ENCODE measurements at regions not wholly inside any gene's neighbourhood (a gene's known extent, or its start where the extent isn't known, plus 50 kb on each side); places are given as distances from the start of the nearest gene placed in this dataset.

GRCh38 chr3:86229775-86230094 lies 761.2 kb downstream of the VGLL3 start:
- no peaks in the 10 kb centered on the region for H3K9me3 ChIP-seq (replicated peaks)
- intact Hi-C loops (cut with micrococcal nuclease), result no loop called here
- no peaks in the 10 kb centered on the region for H3K36me3 ChIP-seq
- DNase-seq, result no peak
- H3K27ac ChIP-seq (replicated peaks), result no peak overlapping the region
- H3K4me1 ChIP-seq, result no peaks in the 10 kb centered on the region
- TF ChIP-seq, protein P1, sequence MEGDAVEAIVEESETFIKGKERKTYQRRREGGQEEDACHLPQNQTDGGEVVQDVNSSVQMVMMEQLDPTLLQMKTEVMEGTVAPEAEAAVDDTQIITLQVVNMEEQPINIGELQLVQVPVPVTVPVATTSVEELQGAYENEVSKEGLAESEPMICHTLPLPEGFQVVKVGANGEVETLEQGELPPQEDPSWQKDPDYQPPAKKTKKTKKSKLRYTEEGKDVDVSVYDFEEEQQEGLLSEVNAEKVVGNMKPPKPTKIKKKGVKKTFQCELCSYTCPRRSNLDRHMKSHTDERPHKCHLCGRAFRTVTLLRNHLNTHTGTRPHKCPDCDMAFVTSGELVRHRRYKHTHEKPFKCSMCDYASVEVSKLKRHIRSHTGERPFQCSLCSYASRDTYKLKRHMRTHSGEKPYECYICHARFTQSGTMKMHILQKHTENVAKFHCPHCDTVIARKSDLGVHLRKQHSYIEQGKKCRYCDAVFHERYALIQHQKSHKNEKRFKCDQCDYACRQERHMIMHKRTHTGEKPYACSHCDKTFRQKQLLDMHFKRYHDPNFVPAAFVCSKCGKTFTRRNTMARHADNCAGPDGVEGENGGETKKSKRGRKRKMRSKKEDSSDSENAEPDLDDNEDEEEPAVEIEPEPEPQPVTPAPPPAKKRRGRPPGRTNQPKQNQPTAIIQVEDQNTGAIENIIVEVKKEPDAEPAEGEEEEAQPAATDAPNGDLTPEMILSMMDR (IDR thresholded peaks at IDR 0.05; ENCODE audit: borderline replicate concordance), result no peak
- H3K27me3 ChIP-seq (ENCODE audit: low read depth), result no peaks in the 10 kb centered on the region
- H3K4me3 ChIP-seq, result no peak overlapping the region

DNA sequence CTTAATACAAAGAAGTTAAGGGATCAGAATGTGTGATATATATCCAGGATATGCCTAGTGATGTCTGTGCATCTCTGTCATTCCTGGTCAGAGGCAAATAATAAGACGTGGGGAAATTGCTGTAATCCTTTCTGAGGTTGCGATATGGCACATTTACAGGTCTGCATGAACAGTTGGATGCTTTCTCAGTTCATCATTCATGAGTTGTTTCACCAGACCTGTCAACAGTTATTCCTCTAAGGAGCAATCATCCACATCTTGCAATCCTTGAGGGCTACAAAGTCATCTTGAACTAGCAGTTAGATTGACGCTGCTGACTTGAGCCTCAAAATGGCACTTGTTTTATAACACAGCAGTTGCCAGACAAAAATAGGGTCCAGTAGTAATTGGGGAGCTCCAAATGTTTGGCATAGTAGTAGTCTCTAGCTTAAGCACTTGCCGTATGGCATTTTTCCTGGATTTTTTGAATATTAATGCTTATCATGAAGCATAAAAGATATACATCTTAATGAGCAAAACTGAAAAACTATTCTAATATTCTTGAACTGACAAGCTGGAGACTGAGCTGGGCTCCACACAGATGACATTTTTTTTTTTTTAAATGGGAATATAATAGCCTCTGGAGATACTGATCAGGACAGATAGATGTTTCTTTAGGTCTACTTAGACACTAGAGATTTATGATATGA lies 761.7 kb downstream of the VGLL3 start:
- Histone ChIP-seq H3K27me3 (ENCODE audit: low read depth) (no peaks in the 10 kb centered on the region), H3K4me3 (no peak overlapping the region), H3K9me3 (replicated peaks) (no peaks in the 10 kb centered on the region), H3K27ac (replicated peaks) (no peak overlapping the region), H3K4me1 (no peaks in the 10 kb centered on the region), H3K36me3 (no peaks in the 10 kb centered on the region)
- no peak for DNase-seq
- intact Hi-C loops (cut with micrococcal nuclease), result no loop called here
- TF ChIP-seq, protein P1 (IDR thresholded peaks at IDR 0.05; ENCODE audit: borderline replicate concordance), result no peak

GRCh38 chr3:86228101-86228500 lies 762.8 kb downstream of the VGLL3 start:
- Histone ChIP-seq H3K4me1 (no peaks in the 10 kb centered on the region), H3K4me3 (no peak overlapping the region), H3K36me3 (no peaks in the 10 kb centered on the region), H3K27me3 (ENCODE audit: low read depth) (no peaks in the 10 kb centered on the region), H3K27ac (replicated peaks) (no peak overlapping the region), H3K9me3 (replicated peaks) (no peaks in the 10 kb centered on the region)
- TF ChIP-seq, protein P1 (IDR thresholded peaks at IDR 0.05; ENCODE audit: borderline replicate concordance), result no peak
- intact Hi-C loops (cut with micrococcal nuclease), result no loop called here
- no peak for DNase-seq

- peaks cover 5% of the 10 kb centered on the region for H3K9me3 ChIP-seq (replicated peaks)
- TF ChIP-seq, protein P1 (IDR thresholded peaks at IDR 0.05; ENCODE audit: borderline replicate concordance), result no peak
- no peak overlapping the region for H3K27ac ChIP-seq (replicated peaks)
- no peaks in the 10 kb centered on the region for H3K36me3 ChIP-seq
- no peak for DNase-seq
- H3K4me1 ChIP-seq, result no peaks in the 10 kb centered on the region
- no peaks in the 10 kb centered on the region for H3K27me3 ChIP-seq (ENCODE audit: low read depth)
- H3K4me3 ChIP-seq, result no peak overlapping the region
- intact Hi-C loops (cut with micrococcal nuclease), result no loop called here
These were observed 765.5 kb downstream of the VGLL3 start for GRCh38 chr3:86225461-86225860.

DNA sequence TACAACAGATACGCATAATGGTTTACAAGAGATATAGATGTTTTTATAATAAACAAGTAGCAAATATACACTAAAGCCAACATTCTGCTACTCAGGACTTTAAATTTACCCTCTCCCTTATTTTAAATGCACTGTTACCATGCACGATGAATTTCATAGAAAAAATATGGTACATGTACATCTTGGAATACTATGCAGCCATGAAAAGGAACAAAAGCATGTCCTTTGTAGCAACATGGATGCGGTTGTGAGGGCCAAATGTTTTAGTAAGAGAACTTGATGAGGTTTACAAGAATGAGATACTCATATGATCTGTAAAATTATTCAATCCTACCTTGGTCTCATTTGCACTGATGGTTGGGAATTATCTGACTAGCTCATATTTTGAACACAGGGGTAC lies 769.3 kb downstream of the VGLL3 start:
- no peak for DNase-seq
- Histone ChIP-seq H3K4me1 (no peaks in the 10 kb centered on the region), H3K27me3 (ENCODE audit: low read depth) (no peaks in the 10 kb centered on the region), H3K9me3 (replicated peaks) (peaks cover 11% of the 10 kb centered on the region), H3K36me3 (no peaks in the 10 kb centered on the region), H3K27ac (replicated peaks) (no peak overlapping the region), H3K4me3 (no peak overlapping the region)
- intact Hi-C loops (cut with micrococcal nuclease), result no loop called here
- TF ChIP-seq, protein P1 (IDR thresholded peaks at IDR 0.05; ENCODE audit: borderline replicate concordance), result no peak

Measured in left ventricle myocardium inferior (tissue), 1 donor.